HepG2 (cell line): ENCODE measurements at regions not wholly inside any gene's neighbourhood (a gene's known extent, or its start where the extent isn't known, plus 50 kb on each side); places are given as distances from the start of the nearest gene placed in this dataset.

Source experiments
- CBX1 ChIP-seq: IDR thresholded peaks from one replicate; pipeline ENCODE4 v1.6.1; 2016; ENCODE audit warnings: antibody characterized with exemption, low read depth
- GLI4 ChIP-seq: sonication (generic); formaldehyde crosslinking; IDR thresholded peaks from 2 replicates; pipeline ENCODE4 v1.5.1; 2020; ENCODE audit warnings: missing genetic modification reagents, mild to moderate bottlenecking, moderate library complexity, borderline replicate concordance
- HNF1A ChIP-seq, 2 experiments: sonication (generic) in 1 of 2; formaldehyde crosslinking in 1 of 2; IDR thresholded peaks; 2 replicates each; pipeline versions ENCODE4 v1.4.0 to v1.6.1; 2016 to 2020; ENCODE audit warnings: borderline replicate concordance in 1 of 2, low read depth in 1 of 2, mild to moderate bottlenecking in 1 of 2, missing genetic modification reagents in 1 of 2
- MXD3 ChIP-seq: IDR thresholded peaks from 2 replicates; pipeline ENCODE4 v1.6.1; 2016; ENCODE audit warnings: mild to moderate bottlenecking, missing biosample characterization, missing genetic modification reagents
- PBX2 ChIP-seq: IDR thresholded peaks from 2 replicates; pipeline ENCODE4 v1.6.1; 2016; ENCODE audit warnings: control low read depth
- RFX1 ChIP-seq: fragments of 450-650 bp; IDR thresholded peaks from 2 replicates; pipeline ENCODE4 v1.6.1; 2017
- ZBTB7B ChIP-seq: sonication (generic); formaldehyde crosslinking; IDR thresholded peaks from 2 replicates; pipeline ENCODE4 v1.4.0; 2020; ENCODE audit warnings: missing genetic modification reagents
- ZNF296 ChIP-seq: sonication (generic); formaldehyde crosslinking; conservative IDR thresholded peaks from 2 replicates; pipeline ENCODE4 v1.5.0; 2020; ENCODE audit warnings: mild to moderate bottlenecking, missing genetic modification reagents
- ZNF407 ChIP-seq: sonication (generic); formaldehyde crosslinking; IDR thresholded peaks from one replicate; pipeline ENCODE4 v1.5.1; 2020; ENCODE audit warnings: mild to moderate bottlenecking, missing genetic modification reagents; ENCODE audit errors: not compliant biosample characterization
- ZNF484 ChIP-seq: sonication (generic); formaldehyde crosslinking; IDR thresholded peaks from 2 replicates; pipeline ENCODE4 v1.5.1; 2020; ENCODE audit warnings: mild to moderate bottlenecking, low read depth, missing genetic modification reagents, borderline replicate concordance
- ZNF766 ChIP-seq: sonication (generic); formaldehyde crosslinking; IDR thresholded peaks from 2 replicates; pipeline ENCODE4 v1.5.0; 2020; ENCODE audit warnings: missing genetic modification reagents, borderline replicate concordance
- TF ChIP-seq, protein P1 (sequence below): IDR thresholded peaks from 2 replicates; pipeline ENCODE4 v1.6.1; 2018; ENCODE audit warnings: missing genetic modification reagents, mild to moderate bottlenecking, missing compliant biosample characterization

GRCh38 chr7:131274986-131275385, 52.7 kb upstream of the MKLN1 start (continued):
- TF ChIP-seq ZNF407, result no peak
- no peak for TF ChIP-seq HNF1A (IDR thresholded peaks at IDR 0.05; ENCODE audit: low read depth)
- TF ChIP-seq HNF1A (CRISPR knock-in tag; IDR thresholded peaks at IDR 0.05; ENCODE audit: borderline replicate concordance), result no peak
- no peak for TF ChIP-seq GLI4 (CRISPR knock-in tag)
- TF ChIP-seq, protein P1, sequence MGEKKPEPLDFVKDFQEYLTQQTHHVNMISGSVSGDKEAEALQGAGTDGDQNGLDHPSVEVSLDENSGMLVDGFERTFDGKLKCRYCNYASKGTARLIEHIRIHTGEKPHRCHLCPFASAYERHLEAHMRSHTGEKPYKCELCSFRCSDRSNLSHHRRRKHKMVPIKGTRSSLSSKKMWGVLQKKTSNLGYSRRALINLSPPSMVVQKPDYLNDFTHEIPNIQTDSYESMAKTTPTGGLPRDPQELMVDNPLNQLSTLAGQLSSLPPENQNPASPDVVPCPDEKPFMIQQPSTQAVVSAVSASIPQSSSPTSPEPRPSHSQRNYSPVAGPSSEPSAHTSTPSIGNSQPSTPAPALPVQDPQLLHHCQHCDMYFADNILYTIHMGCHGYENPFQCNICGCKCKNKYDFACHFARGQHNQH (CRISPR knock-in tag), result no peak
- TF ChIP-seq ZBTB7B, result no peak
- TF ChIP-seq ZNF296 (CRISPR knock-in tag), result no peak
- TF ChIP-seq RFX1, result no peak
- TF ChIP-seq ZNF484, result no peak
- no peak for TF ChIP-seq MXD3
- TF ChIP-seq CBX1, result no peak
- TF ChIP-seq PBX2, result no peak
- no peak for TF ChIP-seq ZNF766 (CRISPR knock-in tag)
